ENCODE measurements at regions not wholly inside any gene's neighbourhood (a gene's known extent, or its start where the extent isn't known, plus 50 kb on each side); places are given as distances from the start of the nearest gene placed in this dataset.

- Histone ChIP-seq H2AFZ (ENCODE audit: low read length) (no peak overlapping the region), H3K9me3 (ENCODE audit: control insufficient read depth, low read depth, low read length) (no peaks in the 10 kb centered on the region), H3K23me2 (ENCODE audit: insufficient read length, low read depth, low read length, poor library complexity, severe bottlenecking) (no peaks in the 10 kb centered on the region), H3K23ac (ENCODE audit: insufficient read length, low read depth, low read length) (no peak overlapping the region), H2BK12ac (ENCODE audit: insufficient read length, low read depth, low read length) (no peak overlapping the region), H3K9ac (ENCODE audit: extremely low read depth, insufficient read length, low read length) (no peak overlapping the region), H2BK5ac (ENCODE audit: insufficient read length, low read length) (no peak overlapping the region), H2AK5ac (ENCODE audit: insufficient read length, low read length) (no peak overlapping the region), H3K4me2 (ENCODE audit: insufficient read depth, insufficient read length, low read length) (no peak overlapping the region), H3K4ac (ENCODE audit: low read depth, low read length) (no peak overlapping the region), H2BK120ac (ENCODE audit: low read depth, low read length, poor library complexity, severe bottlenecking) (no peak overlapping the region), H3K79me2 (ENCODE audit: insufficient read depth, low read length) (no peaks in the 10 kb centered on the region), H3K56ac (ENCODE audit: insufficient read length, low read depth, low read length) (no peak overlapping the region), H3K14ac (ENCODE audit: insufficient read depth, low read length) (no peak overlapping the region), H3K4me1 (ENCODE audit: insufficient read depth, low read length) (peaks cover 3% of the 10 kb centered on the region; the same call in 1 of the 2 replicates), H4K5ac (ENCODE audit: insufficient read length, low read depth, low read length) (no peak overlapping the region), H3K27me3 (ENCODE audit: insufficient read depth, low read length) (no peaks in the 10 kb centered on the region), H4K91ac (ENCODE audit: insufficient read length, low read depth, low read length) (no peak overlapping the region), H4K20me1 (ENCODE audit: control insufficient read depth, insufficient read depth, insufficient read length) (no peaks in the 10 kb centered on the region), H3K27ac (ENCODE audit: insufficient read length, low read depth, low read length) (no peak overlapping the region), H3T11ph (ENCODE audit: low read length) (no peak overlapping the region), H4K8ac (replicated peaks; ENCODE audit: insufficient read length, low read depth, low read length) (no peak overlapping the region), H2BK20ac (ENCODE audit: low read depth, low read length, poor library complexity, severe bottlenecking) (no peak overlapping the region), H2BK15ac (ENCODE audit: low read depth, low read length) (no peak overlapping the region), H3K18ac (ENCODE audit: insufficient read length, low read depth, low read length) (no peak overlapping the region), H3K79me1 (ENCODE audit: insufficient read depth, low read depth, low read length, poor library complexity, severe bottlenecking) (no peaks in the 10 kb centered on the region)
- DNase-seq = no peak
- TF ChIP-seq, protein P1, sequence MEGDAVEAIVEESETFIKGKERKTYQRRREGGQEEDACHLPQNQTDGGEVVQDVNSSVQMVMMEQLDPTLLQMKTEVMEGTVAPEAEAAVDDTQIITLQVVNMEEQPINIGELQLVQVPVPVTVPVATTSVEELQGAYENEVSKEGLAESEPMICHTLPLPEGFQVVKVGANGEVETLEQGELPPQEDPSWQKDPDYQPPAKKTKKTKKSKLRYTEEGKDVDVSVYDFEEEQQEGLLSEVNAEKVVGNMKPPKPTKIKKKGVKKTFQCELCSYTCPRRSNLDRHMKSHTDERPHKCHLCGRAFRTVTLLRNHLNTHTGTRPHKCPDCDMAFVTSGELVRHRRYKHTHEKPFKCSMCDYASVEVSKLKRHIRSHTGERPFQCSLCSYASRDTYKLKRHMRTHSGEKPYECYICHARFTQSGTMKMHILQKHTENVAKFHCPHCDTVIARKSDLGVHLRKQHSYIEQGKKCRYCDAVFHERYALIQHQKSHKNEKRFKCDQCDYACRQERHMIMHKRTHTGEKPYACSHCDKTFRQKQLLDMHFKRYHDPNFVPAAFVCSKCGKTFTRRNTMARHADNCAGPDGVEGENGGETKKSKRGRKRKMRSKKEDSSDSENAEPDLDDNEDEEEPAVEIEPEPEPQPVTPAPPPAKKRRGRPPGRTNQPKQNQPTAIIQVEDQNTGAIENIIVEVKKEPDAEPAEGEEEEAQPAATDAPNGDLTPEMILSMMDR (conservative IDR thresholded peaks at IDR 0.05) = no peak
- H3K4me1 Mint-ChIP-seq = peaks cover 14 to 24% of the 10 kb centered on the region in 2 experiments
- no peaks in the 10 kb centered on the region for H3K36me3 Mint-ChIP-seq (ENCODE audit: insufficient read depth in 1 of 3, low read depth in 3 of 3)
- WGBS (ENCODE audit: extremely low coverage, insufficient read length, low lambda C conversion rate) = no CpG with 5 or more reads among the region's 3 CpGs
- H3K4me3 Mint-ChIP-seq = no peak overlapping the region
- H3K9me3 Mint-ChIP-seq = no peaks in the 10 kb centered on the region
- no peak overlapping the region for H3K27ac Mint-ChIP-seq
- H3K27me3 Mint-ChIP-seq (ENCODE audit: low read depth) = no peaks in the 10 kb centered on the region
Measured at GRCh38 chr12:71219224-71219623, 61.4 kb upstream of the TSPAN8 start.
